ENCODE measurements at regions not wholly inside any gene's neighbourhood (a gene's known extent, or its start where the extent isn't known, plus 50 kb on each side); places are given as distances from the start of the nearest gene placed in this dataset.

- TF ChIP-seq POLR2A (IDR thresholded peaks at IDR 0.05) (no peak), CTCF (IDR thresholded peaks at IDR 0.05) (no peak)
These were observed 321.1 kb upstream of the N4BP1 start for GRCh38 chr16:48930951-48931553.

Measured in ovary (tissue), 3 donors.